ENCODE measurements at regions not wholly inside any gene's neighbourhood (a gene's known extent, or its start where the extent isn't known, plus 50 kb on each side); places are given as distances from the start of the nearest gene placed in this dataset.
A peak's percentile ranks its signal among the peaks of the same experiment; 100 is the strongest.

- H3K27ac ChIP-seq: peak overlapping the region in 1 of 10 donors; percentile 66
- intact Hi-C loops (cut with DNase I): no loop called here
Measured at GRCh38 chr12:28130234-28130624, 60.0 kb upstream of the CCDC91 start.

GRCh38 chr12:28130625-28131598 lies 59.3 kb upstream of the CCDC91 start:
- WGBS, 2 donors: 49 to 60% methylated on average over 10 of the region's 10 CpGs
- DNase-seq: peak in 1 of 2 donors; percentile 42
- ATAC-seq: peak; percentile 50 to 96 (median 78)
- H3K9me3 ChIP-seq: no peaks in the 10 kb centered on the region
- H3K36me3 ChIP-seq: no peaks in the 10 kb centered on the region
- H3K27ac ChIP-seq: peak overlapping the region in 2 of 10 donors; percentile 15 to 66
- H3K27me3 ChIP-seq: no peaks in the 10 kb centered on the region
- no peak for TF ChIP-seq CTCF (IDR thresholded peaks at IDR 0.05)
- H3K4me1 ChIP-seq: peaks cover 0 to 10% (median 0%) of the 10 kb centered on the region in 9 donors
- intact Hi-C loops (cut with DNase I): no loop called here
- no peak overlapping the region for H3K4me3 ChIP-seq

More at GRCh38 chr12:28130234-28130624, 60.0 kb upstream of the CCDC91 start:
- TF ChIP-seq CTCF (IDR thresholded peaks at IDR 0.05): no peak
- ATAC-seq (no peak), DNase-seq (no peak)
- 74 to 97% methylated on average over 2 of the region's 2 CpGs for WGBS, 2 donors
- Histone ChIP-seq H3K36me3 (no peaks in the 10 kb centered on the region), H3K4me1 (peaks cover 0 to 10% (median 0%) of the 10 kb centered on the region in 9 donors), H3K27me3 (no peaks in the 10 kb centered on the region), H3K9me3 (no peaks in the 10 kb centered on the region), H3K4me3 (no peak overlapping the region)

DNA sequence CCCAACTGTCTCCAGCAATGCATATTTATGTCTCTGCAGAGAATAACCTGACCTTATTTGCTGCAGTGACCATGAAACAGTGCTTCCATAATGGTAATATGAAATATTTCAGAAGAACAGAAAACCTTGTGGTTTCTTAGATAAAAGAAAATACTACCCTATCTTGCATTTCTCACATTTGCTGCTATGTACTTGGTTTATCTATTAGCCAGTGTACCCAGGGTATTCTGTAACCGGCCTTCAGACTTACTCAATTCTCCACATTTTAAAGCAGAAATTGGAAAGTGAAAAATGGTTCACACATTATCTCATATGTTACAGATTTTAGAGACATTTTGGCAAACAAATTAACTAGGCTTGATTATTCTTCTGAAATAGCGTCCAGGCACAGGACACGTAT lies 57.9 kb upstream of the CCDC91 start:
- H3K27me3 ChIP-seq: no peaks in the 10 kb centered on the region
- DNase-seq (no peak), ATAC-seq (no peak)
- no peak for TF ChIP-seq CTCF (IDR thresholded peaks at IDR 0.05)
- WGBS, 2 donors: 87 to 94% methylated on average over 3 of the region's 3 CpGs
- H3K4me1 ChIP-seq: peaks cover 0 to 10% (median 0%) of the 10 kb centered on the region in 9 donors
- no peak overlapping the region for H3K4me3 ChIP-seq
- no peak overlapping the region for H3K27ac ChIP-seq
- H3K36me3 ChIP-seq: no peaks in the 10 kb centered on the region
- H3K9me3 ChIP-seq: no peaks in the 10 kb centered on the region
- intact Hi-C loops (cut with DNase I): no loop called here

- Histone ChIP-seq H3K4me1 (peaks cover 0 to 3% (median 0%) of the 10 kb centered on the region in 9 donors), H3K9me3 (no peaks in the 10 kb centered on the region), H3K27ac (no peak overlapping the region), H3K27me3 (no peaks in the 10 kb centered on the region), H3K4me3 (no peak overlapping the region), H3K36me3 (no peaks in the 10 kb centered on the region)
- intact Hi-C loops (cut with DNase I): no loop called here
- TF ChIP-seq CTCF (IDR thresholded peaks at IDR 0.05): no peak
- ATAC-seq (no peak), DNase-seq (no peak)
- WGBS, 2 donors: 67 to 97% methylated on average over 2 of the region's 2 CpGs
Measured at GRCh38 chr12:28135801-28136439, 54.3 kb upstream of the CCDC91 start.
